Vagina (tissue), 2 donors: ENCODE measurements at regions not wholly inside any gene's neighbourhood (a gene's known extent, or its start where the extent isn't known, plus 50 kb on each side); places are given as distances from the start of the nearest gene placed in this dataset.

Experiments used
- DNase-seq, 2 donors: peaks; one replicate each; pipeline ENCODE4 v3.0.0-alpha.2; 2017; ENCODE audit errors: extremely low spot score in 2 of 2
- H3K27ac ChIP-seq: fragments of 200-600 bp; sonication (generic); one replicate; pipeline ENCODE4 v1.5.1; 2019
- H3K27me3 ChIP-seq: fragments of 200-600 bp; sonication (generic); one replicate; pipeline ENCODE4 v1.5.1; 2019
- H3K36me3 ChIP-seq, 2 donors: fragments of 200-600 bp; sonication (generic); one replicate each; pipeline ENCODE4 v1.5.1; 2017 to 2019
- H3K4me1 ChIP-seq: fragments of 200-600 bp; sonication (generic); one replicate; pipeline ENCODE4 v1.5.1; 2019
- H3K4me3 ChIP-seq, 2 donors: fragments of 200-600 bp; sonication (generic); 1 replicate in 1 of 2; 2 replicates in 1 of 2; pipeline ENCODE4 v1.5.1; 2016 to 2019
- H3K9me3 ChIP-seq: fragments of 200-600 bp; sonication (generic); one replicate; pipeline ENCODE4 v1.5.1; 2019
- POLR2A ChIP-seq, 2 donors: fragments of 450-650 bp; IDR thresholded peaks; one replicate each; pipeline ENCODE4 v1.6.1; 2017; ENCODE audit warnings: antibody characterized with exemption in 2 of 2, mild to moderate bottlenecking in 2 of 2, moderate library complexity in 2 of 2
- POLR2AphosphoS5 ChIP-seq, 2 donors: sonication (generic); formaldehyde crosslinking; IDR thresholded peaks; one replicate each; pipeline ENCODE4 v1.9.0; 2017; ENCODE audit warnings: antibody characterized with exemption in 2 of 2, mild to moderate bottlenecking in 2 of 2, low read depth in 1 of 2; ENCODE audit not compliant: insufficient read depth in 1 of 2
- intact Hi-C: fragments of 100-400 bp; cut with DNase I; formaldehyde crosslinking; loops from one replicate; pipeline ENCODE4 v1.15.1; 2023
- TF ChIP-seq, protein P1 (sequence below), 3 experiments: fragments of 450-650 bp in 2 of 3; fragments of 200-600 bp in 1 of 3; sonication (generic) in 1 of 3; IDR thresholded peaks; one replicate each; pipeline ENCODE4 v1.5.1; 2017 to 2019; ENCODE audit warnings: antibody characterized with exemption in 3 of 3, mild to moderate bottlenecking in 2 of 3, moderate library complexity in 2 of 3

DNA sequence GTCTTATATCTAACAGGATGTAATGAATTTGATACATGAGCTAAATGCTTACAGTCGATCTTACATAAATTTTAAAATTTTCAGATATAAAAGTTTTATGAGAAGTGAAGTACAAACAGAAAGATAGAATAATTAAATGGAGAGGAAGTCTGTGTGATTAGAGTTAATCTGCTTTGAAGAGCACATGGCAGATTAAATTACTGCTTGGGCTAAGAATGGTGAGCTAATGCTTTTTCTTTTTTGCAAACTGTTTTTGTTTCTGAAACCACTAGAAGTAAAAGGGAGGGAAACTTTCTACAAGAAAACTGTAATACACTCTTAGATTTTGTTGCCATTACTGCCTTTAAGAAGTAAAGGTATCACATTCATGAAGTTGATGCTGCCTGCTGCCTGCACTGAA lies 96.3 kb upstream of the SPRY2 start:
- no peak for DNase-seq
- TF ChIP-seq, protein P1, sequence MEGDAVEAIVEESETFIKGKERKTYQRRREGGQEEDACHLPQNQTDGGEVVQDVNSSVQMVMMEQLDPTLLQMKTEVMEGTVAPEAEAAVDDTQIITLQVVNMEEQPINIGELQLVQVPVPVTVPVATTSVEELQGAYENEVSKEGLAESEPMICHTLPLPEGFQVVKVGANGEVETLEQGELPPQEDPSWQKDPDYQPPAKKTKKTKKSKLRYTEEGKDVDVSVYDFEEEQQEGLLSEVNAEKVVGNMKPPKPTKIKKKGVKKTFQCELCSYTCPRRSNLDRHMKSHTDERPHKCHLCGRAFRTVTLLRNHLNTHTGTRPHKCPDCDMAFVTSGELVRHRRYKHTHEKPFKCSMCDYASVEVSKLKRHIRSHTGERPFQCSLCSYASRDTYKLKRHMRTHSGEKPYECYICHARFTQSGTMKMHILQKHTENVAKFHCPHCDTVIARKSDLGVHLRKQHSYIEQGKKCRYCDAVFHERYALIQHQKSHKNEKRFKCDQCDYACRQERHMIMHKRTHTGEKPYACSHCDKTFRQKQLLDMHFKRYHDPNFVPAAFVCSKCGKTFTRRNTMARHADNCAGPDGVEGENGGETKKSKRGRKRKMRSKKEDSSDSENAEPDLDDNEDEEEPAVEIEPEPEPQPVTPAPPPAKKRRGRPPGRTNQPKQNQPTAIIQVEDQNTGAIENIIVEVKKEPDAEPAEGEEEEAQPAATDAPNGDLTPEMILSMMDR (IDR thresholded peaks at IDR 0.05): no peak
- TF ChIP-seq POLR2A (IDR thresholded peaks at IDR 0.05) (no peak), POLR2AphosphoS5 (IDR thresholded peaks at IDR 0.05; ENCODE audit: insufficient read depth in 1 of 2, low read depth in 1 of 2) (no peak)

DNA sequence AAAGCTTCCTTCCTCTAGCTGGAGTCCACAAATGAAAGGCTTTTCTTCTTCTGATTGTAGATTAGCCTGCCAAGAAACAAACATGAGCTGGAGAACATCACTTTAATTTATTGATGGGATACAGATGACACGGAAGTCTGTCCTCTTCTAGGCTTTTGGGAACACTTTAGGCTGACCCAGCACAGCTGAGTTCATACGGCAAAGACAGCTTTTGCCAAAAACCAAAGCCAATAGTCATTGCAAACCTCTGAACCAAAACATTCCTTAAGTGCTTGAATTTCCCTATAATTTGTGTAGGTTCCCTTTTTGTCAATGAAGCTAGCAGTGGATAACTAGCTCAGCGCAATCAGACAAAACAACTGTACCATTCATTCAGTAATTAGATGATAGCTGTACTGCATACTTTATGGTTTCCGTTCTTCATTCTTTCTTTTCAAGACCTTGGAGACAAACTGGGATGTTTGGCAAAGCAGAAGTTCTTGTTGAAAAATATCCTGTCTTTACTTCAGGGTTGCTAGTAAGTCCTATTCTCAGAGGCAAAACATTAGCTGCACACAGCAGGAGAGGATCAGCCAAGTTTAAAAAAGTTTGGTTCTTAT lies 95.7 kb upstream of the SPRY2 start:
- Histone ChIP-seq H3K27me3 (no peaks in the 10 kb centered on the region), H3K27ac (peak overlapping the region; percentile 16), H3K9me3 (no peaks in the 10 kb centered on the region), H3K36me3 (no peaks in the 10 kb centered on the region), H3K4me3 (no peak overlapping the region), H3K4me1 (peaks cover 14% of the 10 kb centered on the region)
- intact Hi-C loops: no loop called here
- no peak for DNase-seq
- peak in 1 of 2 donors; percentile 12 for TF ChIP-seq POLR2AphosphoS5 (IDR thresholded peaks at IDR 0.05; ENCODE audit: insufficient read depth in 1 of 2, low read depth in 1 of 2)
- TF ChIP-seq, protein P1 (IDR thresholded peaks at IDR 0.05): no peak

More for the DNA sequence above, 96.3 kb upstream of the SPRY2 start:
- intact Hi-C loops: no loop called here
- Histone ChIP-seq H3K4me1 (peaks cover 14% of the 10 kb centered on the region), H3K27ac (peak overlapping the region; percentile 16), H3K4me3 (no peak overlapping the region), H3K27me3 (no peaks in the 10 kb centered on the region), H3K36me3 (no peaks in the 10 kb centered on the region), H3K9me3 (no peaks in the 10 kb centered on the region)

DNA sequence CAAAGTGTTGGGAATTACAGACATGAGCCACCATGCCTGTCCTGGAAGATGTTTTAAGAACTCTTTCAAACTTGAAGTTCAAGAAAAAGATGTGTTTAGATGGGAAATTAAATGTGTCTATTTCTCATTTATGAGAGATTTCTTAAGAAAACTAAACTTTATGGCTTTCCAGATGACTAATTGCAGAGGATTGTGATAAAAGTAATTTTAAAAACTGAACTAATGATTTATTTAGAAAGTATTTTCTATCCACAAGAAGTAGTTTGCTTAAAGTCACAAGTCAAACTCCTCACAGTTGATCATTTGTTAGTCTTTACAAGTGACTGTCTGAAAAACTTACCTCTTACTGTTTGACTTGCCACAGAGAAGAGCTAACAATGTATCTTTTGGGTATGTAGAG lies 89.6 kb upstream of the SPRY2 start:
- H3K27me3 ChIP-seq: no peaks in the 10 kb centered on the region
- H3K36me3 ChIP-seq: no peaks in the 10 kb centered on the region
- TF ChIP-seq, protein P1 (IDR thresholded peaks at IDR 0.05): no peak
- TF ChIP-seq POLR2AphosphoS5 (IDR thresholded peaks at IDR 0.05; ENCODE audit: insufficient read depth in 1 of 2, low read depth in 1 of 2) (no peak), POLR2A (IDR thresholded peaks at IDR 0.05) (no peak)
- intact Hi-C loops: no loop called here
- no peak overlapping the region for H3K27ac ChIP-seq
- no peak overlapping the region for H3K4me3 ChIP-seq
- no peaks in the 10 kb centered on the region for H3K4me1 ChIP-seq
- no peaks in the 10 kb centered on the region for H3K9me3 ChIP-seq
- no peak for DNase-seq

DNA sequence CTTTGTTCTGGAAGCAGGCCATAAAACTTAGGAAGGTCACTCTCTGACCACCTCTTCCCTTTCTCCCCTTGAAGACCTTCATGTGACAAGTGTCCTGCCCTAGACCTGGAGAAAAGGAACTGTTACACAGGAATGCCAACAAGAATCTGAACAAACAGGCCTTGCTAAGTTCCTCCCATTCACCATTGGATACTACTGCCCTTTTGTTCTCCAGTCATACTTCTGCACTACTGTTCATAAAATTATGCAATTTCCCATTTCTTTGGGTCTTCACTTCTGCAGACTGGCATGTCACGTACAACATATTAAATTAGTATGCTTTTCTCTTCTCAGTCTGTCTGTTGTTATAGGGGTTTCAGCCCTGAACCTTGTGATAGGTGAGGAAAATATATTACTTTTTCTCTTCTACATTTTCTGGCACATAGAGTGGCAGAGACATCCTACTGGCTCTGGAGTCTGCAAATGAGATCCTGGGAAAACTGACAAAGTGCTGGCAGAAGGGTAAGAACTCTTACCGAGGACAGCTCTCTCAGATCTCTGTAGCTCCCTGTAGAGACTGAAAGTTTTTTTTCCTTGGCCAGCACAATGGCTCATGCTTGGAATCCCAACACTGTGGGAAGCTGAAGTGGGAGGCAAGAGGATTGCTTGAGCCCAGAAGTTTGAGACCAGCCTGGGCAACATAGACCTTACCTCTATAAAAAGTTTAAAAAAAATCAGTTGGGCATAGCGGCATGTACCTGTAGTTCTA lies 87.6 kb upstream of the SPRY2 start:
- TF ChIP-seq, protein P1 (IDR thresholded peaks at IDR 0.05): no peak
- no peak for TF ChIP-seq POLR2AphosphoS5 (IDR thresholded peaks at IDR 0.05; ENCODE audit: insufficient read depth in 1 of 2, low read depth in 1 of 2)
- TF ChIP-seq POLR2A (IDR thresholded peaks at IDR 0.05): no peak
- Histone ChIP-seq H3K4me1 (no peaks in the 10 kb centered on the region), H3K9me3 (no peaks in the 10 kb centered on the region), H3K4me3 (no peak overlapping the region), H3K36me3 (no peaks in the 10 kb centered on the region), H3K27ac (no peak overlapping the region), H3K27me3 (no peaks in the 10 kb centered on the region)
- DNase-seq: no peak
- intact Hi-C loops: no loop called here

DNA sequence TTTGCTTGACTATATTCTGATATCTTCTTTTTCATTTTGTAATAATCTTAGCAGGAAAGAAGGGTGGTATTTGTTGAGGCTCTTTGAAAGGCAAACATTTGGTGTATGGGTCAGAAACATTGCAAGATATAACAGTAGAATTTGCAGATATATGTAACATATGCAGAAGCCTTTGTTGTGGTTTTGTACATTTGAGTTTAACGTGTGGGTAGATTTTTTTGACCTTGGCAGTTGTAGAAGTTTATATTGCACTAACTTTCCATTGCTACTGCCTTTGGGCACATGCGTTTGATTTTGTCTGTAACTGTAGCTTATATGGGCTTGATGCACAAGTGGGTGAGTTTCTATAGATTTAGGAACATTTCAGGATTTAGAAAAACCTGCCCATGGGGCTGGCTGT lies 78.5 kb upstream of the SPRY2 start:
- no peak overlapping the region for H3K4me3 ChIP-seq
- intact Hi-C loops: no loop called here
- no peaks in the 10 kb centered on the region for H3K4me1 ChIP-seq
- H3K27ac ChIP-seq: no peak overlapping the region
- no peaks in the 10 kb centered on the region for H3K9me3 ChIP-seq
- H3K27me3 ChIP-seq: no peaks in the 10 kb centered on the region
- no peak for DNase-seq
- TF ChIP-seq, protein P1 (IDR thresholded peaks at IDR 0.05): no peak
- TF ChIP-seq POLR2AphosphoS5 (IDR thresholded peaks at IDR 0.05; ENCODE audit: insufficient read depth in 1 of 2, low read depth in 1 of 2) (no peak), POLR2A (IDR thresholded peaks at IDR 0.05) (no peak)
- H3K36me3 ChIP-seq: no peaks in the 10 kb centered on the region
